ENCODE measurements at regions not wholly inside any gene's neighbourhood (a gene's known extent, or its start where the extent isn't known, plus 50 kb on each side); places are given as distances from the start of the nearest gene placed in this dataset.
A peak's percentile ranks its signal among the peaks of the same experiment; 100 is the strongest.
"Not testable (repeated sequence)": the region's sequence is repeated elsewhere in the genome, so short reads cannot be mapped to it uniquely, and the experiment has no call there.

DNA sequence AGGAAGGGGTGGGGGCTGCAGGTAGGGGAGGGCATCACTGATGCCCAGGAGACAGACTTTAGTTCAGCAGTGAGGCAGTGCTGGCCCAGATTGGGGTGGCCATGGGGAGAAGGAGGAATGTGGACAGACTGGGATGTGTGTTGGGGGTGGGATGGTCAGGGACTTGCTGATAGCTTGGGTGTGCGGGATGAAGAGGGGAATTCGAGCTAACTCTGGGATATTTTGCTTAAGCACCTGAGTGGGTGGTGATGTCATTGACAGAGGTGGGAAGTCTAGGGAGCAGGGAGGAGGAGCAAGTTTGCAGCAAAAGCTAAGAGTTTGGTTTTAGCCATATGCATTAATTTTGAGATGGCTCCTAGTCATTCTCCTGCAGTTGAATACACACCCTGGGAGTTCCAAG, 207.5 kb downstream of the RPLP1 start:
- DNase-seq = no peak

DNA sequence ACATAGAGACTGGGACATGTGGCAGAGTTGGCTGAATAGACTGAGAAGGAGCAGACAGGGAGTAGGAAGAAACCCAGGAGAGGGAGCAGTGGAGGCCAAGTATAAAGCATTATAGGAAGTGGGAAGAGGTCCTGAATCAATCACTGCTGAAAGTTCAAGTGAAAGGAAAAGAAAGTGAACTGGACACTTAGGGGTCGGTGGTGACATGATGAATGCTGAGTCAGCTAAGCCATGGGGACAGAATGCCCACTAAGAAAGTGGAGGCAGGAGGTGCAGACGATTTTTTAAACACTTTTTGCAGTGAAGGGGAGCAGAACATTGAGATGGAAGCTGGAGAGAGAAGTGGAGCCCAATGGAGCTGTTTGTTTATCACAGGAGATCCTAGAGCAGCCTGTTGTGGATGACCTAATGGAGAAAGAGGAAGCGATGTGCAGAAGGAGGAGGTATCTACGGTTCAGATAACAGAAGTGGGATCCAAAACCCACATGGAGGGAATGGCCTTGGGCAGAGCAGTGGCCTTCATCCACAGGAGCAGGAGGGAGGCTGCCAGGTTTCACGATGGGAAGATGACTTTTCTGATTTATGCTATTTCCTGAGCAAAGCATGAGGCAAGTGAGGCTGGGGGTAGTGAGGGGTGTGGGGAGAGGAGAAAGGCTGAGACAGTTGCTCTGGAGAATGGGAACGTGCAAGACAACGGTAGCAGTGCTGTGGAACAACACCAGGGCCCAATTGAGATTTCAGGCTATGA, 208.2 kb downstream of the RPLP1 start:
- no peak for DNase-seq

GRCh38 chr15:69661446-69661845, 208.8 kb downstream of the RPLP1 start:
- no peak for DNase-seq

DNA sequence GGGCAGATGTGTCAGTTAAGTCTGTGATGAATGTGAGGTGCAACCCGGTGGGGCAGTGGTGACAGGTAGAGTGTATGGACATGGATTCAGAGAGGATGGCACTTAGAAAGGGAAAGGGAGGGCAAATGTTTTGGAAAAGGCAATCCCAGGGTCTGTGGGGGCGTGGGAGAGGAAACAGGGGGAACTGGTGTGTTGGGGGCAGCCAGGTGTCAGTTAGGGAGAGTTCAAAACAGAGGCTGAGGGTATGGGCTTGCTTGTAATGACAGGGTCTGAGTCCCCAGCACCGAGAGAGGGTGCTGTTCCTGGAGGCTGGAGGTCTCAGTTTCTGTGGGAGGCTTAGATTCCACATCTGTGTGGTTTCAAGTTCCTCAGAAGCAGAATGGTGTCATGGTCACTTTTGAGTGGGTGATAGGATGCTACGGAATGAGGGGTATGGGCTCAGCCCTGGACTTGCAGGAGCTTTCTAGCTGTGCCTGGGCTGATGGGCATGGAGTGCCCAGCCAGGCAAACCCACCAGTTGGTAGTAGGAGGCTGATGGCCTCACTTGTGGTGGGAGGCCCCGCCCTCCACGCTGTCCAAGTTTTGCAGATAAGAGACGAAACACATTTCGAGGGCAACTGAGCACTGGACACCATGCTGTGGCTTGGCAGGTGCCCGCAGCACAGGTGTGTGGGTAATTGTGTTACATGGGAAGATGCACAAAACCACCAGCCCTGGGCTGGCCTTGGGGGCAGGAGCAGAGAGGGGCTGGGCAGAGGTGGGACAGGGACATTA, 209.4 kb downstream of the RPLP1 start:
- no peak for DNase-seq

DNA sequence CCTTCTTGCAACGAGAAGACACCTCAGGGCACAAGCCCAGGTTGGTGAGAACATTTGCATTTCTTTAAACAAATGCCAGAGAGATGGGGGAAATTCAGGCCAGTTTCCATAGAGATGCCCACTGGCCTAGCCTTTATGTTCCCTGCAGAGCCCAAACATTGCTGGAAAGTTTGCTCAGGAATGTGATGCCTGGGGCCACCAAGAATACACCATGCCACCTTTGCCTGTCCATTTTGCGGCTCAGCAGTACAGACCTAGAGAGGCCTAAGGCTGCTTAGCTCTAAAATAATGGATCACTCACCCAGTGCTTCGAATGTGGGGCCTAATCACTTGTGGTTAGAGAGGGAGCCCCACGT, 210.0 kb downstream of the RPLP1 start:
- no peak for DNase-seq

- no peak for DNase-seq
These were observed 210.8 kb downstream of the RPLP1 start for GRCh38 chr15:69663441-69663840.

- DNase-seq = no peak
These were observed 211.4 kb downstream of the RPLP1 start for GRCh38 chr15:69663982-69664381.

DNA sequence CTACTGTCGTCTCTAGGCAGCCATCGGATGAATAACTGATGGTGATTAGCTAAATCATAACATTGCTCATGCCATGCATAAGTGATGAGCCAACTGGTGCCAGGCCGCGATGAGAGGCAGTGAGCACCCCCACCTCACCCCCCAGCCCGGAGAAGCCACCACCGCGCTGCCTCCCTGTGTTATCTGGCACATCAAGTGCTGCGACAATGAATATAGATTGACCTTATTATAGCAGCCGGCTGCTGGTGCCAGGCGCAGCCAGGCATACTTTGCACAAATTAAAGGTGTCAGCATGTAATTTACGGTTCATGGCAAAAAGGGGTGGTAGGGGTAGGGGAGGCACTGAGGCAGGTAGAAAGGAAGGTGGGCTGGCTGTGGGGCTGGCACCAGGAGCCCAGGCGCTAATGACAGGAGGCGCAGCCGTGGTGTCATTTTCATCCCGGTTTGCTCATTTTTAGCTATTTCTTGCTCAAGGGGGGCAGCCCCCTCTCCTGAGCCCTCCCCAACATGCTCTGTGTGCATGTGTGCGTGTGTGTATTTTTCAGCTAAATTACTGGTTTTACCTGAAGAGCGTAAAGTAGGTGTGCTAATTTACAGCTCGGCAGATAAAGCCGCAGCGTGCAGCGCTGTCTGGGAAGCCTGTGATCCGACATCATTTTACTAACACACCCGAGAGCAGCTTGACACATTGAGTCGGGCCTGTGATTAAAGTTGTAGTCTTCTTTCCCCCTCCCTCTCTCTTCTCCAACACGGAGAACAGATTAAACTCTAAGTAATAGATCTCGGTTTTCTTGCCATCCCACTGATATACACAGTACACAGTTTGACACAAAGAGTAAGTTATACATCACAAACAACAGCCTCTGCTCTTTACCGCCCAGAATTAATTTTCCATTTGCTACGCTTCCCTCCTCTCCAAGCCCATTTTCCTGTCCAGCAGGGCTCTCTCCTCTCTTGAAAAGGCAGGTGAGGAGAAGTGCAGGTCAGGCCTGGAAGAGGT, 212.3 kb downstream of the RPLP1 start:
- no peak for DNase-seq

- peak in 1 of 2 experiments; percentile 48 for DNase-seq
These were observed 213.1 kb downstream of the RPLP1 start for GRCh38 chr15:69665641-69666111.

DNA sequence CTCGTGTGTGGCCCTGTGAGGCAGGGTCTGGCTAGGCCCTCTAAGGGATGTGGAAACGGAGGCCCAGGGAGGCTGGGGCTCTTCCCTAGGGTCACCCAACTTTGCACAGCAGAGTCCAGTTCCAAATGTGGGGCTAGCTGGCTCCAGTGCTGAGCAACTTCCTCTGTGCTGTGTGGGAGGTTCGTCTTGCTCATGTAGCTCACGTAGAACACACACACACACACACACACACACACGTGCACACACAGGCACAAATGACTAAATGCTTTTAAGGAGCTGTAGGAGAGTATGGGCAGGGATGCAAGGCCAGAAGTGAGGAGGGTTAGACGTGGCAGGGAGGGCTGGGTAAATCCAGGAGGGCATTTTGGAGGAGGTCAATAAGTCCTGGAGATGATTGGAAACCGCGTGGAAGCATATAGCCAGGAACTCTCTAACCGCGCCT, 213.8 kb downstream of the RPLP1 start:
- no peak for DNase-seq

DNA sequence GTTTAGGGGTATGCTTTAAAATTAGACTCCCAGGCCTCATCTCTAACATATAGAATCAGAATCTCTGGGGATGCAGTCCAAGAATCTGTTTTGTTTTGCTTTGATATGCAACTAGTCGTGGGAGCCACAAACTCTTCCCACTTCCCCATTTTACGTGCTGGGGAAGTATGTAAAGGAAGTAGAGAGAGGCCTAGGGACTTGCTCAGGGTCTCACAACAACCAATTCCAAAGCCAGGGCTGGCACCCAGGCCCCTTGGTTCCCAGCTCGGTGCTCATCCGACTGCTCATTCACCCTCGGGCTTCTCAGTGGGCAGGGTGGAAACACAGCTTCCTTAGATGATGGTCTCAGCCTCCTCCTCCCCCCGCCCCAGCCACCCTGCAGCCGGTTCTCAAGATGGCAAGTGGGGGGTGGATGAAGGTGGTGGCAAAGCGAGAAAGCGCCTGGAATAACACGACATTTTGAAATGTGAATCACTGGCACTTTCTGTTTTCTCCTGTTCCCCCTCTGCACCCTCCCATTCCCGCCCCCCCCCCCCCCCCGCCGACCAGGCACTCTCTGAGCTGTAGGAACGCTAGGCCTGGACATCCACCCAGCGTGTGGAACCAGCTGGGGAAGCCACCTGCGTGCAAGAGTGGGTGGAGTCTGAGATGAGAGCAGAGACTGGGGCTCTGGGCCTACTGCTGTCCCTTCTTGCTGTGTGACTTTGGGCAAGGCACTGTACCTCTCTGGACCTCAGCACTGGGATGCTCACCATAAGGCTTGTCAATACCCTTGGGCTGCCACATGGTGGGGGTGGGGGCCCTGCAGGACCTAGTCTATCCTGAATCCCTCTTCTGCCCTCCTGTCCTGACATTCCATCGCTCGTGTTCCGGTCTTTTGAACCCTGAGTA, 214.5 kb downstream of the RPLP1 start:
- DNase-seq = peak in 1 of 2 experiments; percentile 48

DNA sequence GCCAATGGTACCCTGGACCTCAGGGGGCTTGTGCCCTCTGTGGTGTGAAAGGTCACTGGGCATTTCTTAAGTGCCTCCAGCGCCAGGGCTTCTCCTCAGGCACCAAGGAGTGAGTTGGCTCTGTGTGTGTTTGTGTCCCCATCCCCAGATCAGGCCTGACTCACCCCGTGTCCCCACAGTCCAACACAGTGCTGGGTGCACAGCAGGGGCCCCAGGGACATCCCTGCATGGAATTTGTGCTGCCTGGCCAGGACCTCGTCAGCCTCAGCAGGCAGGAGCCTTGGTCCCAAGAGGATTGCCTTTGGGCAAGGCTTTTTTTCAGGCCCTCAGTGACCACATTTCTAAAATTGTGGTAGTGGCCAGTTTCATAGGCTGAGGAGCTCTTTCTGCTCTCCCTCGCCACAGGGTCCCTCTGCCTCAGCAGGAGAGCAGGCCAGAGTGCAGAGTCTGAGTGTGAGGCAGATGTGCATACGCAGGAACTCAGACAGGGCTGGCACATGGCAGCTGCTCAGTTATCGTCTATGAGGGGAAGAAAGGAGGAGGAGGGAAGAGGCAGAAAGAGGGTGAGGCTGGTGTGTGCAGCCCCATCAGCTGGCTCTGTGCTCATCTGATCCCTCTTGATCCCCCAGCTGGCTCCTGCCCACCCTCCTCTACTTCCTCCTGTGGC, 215.6 kb downstream of the RPLP1 start:
- no peak for DNase-seq

DNA sequence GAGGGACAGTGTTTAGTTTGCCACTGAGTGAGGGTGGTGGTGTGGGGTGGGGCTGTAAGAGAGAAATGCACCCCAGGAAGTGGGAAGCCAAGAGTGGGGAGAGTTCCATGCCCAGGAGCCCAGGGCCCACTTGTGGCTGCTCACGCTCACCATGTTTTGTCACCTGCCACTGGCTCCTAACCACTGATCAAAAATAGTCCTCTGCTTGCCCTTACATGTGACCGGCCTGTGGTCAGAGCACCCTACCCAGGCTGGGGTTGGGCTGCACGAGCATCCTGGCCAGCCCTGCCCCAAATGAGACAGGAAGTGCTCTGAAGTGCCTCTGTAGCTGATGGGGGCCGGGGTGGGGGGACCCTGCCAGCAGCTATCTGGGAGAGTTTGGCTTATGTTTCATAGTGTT, 216.3 kb downstream of the RPLP1 start:
- no peak for DNase-seq

GRCh38 chr15:69669446-69669845, 216.8 kb downstream of the RPLP1 start:
- no peak for DNase-seq

DNA sequence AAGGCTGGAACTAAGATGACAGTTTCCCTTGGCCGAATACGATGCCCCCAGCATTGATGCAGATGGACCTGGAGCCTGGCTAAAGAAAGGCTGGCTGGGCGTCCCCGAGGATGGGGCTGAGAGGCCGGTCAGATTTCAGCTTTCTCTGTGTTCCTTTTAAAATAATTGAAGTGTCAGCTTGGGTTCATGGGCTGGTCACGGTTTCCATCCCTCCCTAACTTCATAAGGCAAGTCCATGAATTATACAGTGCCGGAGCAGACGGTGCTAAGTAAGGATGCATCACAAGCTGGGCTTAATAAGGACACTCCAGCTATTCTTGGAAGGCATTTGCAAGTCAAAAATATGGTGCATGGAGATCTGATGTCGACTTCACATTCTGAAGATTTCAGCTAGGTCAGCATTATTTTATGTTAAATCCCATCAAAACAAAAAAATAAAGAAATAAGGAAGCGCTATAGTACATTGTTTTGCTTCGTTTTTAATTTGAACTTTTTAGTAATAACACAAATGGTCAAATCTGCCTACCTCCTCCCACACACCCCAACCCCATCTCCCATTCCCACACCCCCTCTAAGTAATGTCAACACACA, 220.8 kb downstream of the RPLP1 start:
- DNase-seq = no peak

- DNase-seq = no peak
These were observed 223.1 kb downstream of the RPLP1 start for GRCh38 chr15:69675731-69676130.

DNA sequence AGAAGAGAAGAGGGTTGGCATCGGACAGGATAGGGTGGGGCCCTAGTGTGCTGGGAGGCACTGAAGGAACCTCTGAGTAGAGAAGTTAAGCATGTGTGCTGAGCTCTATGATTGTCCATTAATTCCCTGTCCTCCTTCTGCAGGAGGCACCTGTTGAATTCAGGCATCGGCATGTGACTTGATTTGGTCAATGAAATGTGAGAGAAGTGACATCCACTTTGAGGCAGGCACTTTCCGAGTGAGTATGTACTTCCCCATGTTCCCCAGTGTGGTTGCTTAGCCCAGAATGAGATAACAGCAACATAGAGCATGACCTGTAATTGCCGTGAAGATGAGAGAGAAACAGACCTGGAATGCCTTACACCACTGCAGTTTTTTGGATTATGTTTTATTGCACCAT, 224.8 kb downstream of the RPLP1 start:
- DNase-seq = no peak

- DNase-seq = no peak
These were observed 227.1 kb downstream of the RPLP1 start for GRCh38 chr15:69679623-69680228.

DNA sequence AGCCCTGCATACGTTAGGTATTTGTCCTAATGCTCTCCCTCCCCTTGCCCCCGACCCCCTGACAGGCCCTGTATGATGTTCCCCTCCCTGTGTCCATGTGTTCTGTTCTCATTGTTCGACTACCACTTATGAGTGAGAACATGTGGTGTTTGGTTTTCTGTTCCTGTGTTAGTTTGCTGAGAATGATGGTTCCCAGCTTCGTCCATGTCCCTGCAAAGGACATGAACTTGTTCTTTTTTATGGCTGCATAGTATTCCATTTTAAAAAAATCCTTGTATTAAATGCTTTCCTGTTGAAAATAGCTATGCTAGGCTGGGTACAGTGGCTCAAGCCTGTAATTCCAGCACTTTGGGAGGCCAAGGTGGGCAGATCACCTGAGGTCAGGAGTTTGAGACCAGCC, 232.2 kb downstream of the RPLP1 start:
- DNase-seq = not testable (repeated sequence)
